ENCODE measurements at regions not wholly inside any gene's neighbourhood (a gene's known extent, or its start where the extent isn't known, plus 50 kb on each side); places are given as distances from the start of the nearest gene placed in this dataset.

- Histone ChIP-seq H3K4me3 (ENCODE audit: low read length, poor library complexity, severe bottlenecking) (no peak overlapping the region), H3K9me2 (replicated peaks; ENCODE audit: low read depth, low read length) (peaks cover 5% of the 10 kb centered on the region; the same call in 1 of the 2 replicates)
Measured at GRCh38 chr12:23088594-23088993, 463.6 kb downstream of the ETNK1 start.

GRCh38 chr12:23093488-23093887 is 468.5 kb downstream of the ETNK1 start:
- H3K4me3 ChIP-seq (ENCODE audit: low read length, poor library complexity, severe bottlenecking): no peak overlapping the region
- no peaks in the 10 kb centered on the region for H3K4me1 ChIP-seq (ENCODE audit: insufficient read depth, low read length, poor library complexity, severe bottlenecking)
- peaks cover 4% of the 10 kb centered on the region for H3K27me3 ChIP-seq (ENCODE audit: insufficient read depth, low read length, poor library complexity, severe bottlenecking)
- no peaks in the 10 kb centered on the region for H3F3A ChIP-seq (ENCODE audit: low read depth)
- H3K9me2 ChIP-seq (replicated peaks; ENCODE audit: low read depth, low read length): no peaks in the 10 kb centered on the region
- no peaks in the 10 kb centered on the region for H3K36me3 ChIP-seq (ENCODE audit: insufficient read depth, low read length)
- TF ChIP-seq CTCF (conservative IDR thresholded peaks at IDR 0.05; ENCODE audit: low read length) (no peak), EZH2phosphoT487 (IDR thresholded peaks at IDR 0.05; ENCODE audit: borderline replicate concordance) (no peak)
- no peak overlapping the region for H2AFZ ChIP-seq (ENCODE audit: low read length)
- H3K9ac ChIP-seq (ENCODE audit: low read depth, low read length, poor library complexity, severe bottlenecking): no peak overlapping the region
- H4K20me1 ChIP-seq (ENCODE audit: insufficient read depth, low read length, poor library complexity, severe bottlenecking): no peaks in the 10 kb centered on the region
- no peaks in the 10 kb centered on the region for H3K79me2 ChIP-seq (ENCODE audit: insufficient read depth, low read length)
- no peak overlapping the region for H3K4me2 ChIP-seq (ENCODE audit: low read depth, low read length, poor library complexity, severe bottlenecking)
- H3K9me3 ChIP-seq (ENCODE audit: insufficient read depth, low read depth, low read length): no peaks in the 10 kb centered on the region

More at GRCh38 chr12:23088594-23088993, 463.6 kb downstream of the ETNK1 start:
- H2AFZ ChIP-seq (ENCODE audit: low read length): no peak overlapping the region
- H3K79me2 ChIP-seq (ENCODE audit: insufficient read depth, low read length): no peaks in the 10 kb centered on the region
- no peaks in the 10 kb centered on the region for H4K20me1 ChIP-seq (ENCODE audit: insufficient read depth, low read length, poor library complexity, severe bottlenecking)
- H3K36me3 ChIP-seq (ENCODE audit: insufficient read depth, low read length): no peaks in the 10 kb centered on the region
- no peak overlapping the region for H3K9ac ChIP-seq (ENCODE audit: low read depth, low read length, poor library complexity, severe bottlenecking)
- H3K9me3 ChIP-seq (ENCODE audit: insufficient read depth, low read depth, low read length): no peaks in the 10 kb centered on the region
- no peak overlapping the region for H3K4me2 ChIP-seq (ENCODE audit: low read depth, low read length, poor library complexity, severe bottlenecking)
- no peaks in the 10 kb centered on the region for H3K4me1 ChIP-seq (ENCODE audit: insufficient read depth, low read length, poor library complexity, severe bottlenecking)
- peaks cover 4% of the 10 kb centered on the region for H3K27me3 ChIP-seq (ENCODE audit: insufficient read depth, low read length, poor library complexity, severe bottlenecking)
- TF ChIP-seq CTCF (conservative IDR thresholded peaks at IDR 0.05; ENCODE audit: low read length) (no peak), EZH2phosphoT487 (IDR thresholded peaks at IDR 0.05; ENCODE audit: borderline replicate concordance) (no peak)
- H3F3A ChIP-seq (ENCODE audit: low read depth): no peaks in the 10 kb centered on the region

DNA sequence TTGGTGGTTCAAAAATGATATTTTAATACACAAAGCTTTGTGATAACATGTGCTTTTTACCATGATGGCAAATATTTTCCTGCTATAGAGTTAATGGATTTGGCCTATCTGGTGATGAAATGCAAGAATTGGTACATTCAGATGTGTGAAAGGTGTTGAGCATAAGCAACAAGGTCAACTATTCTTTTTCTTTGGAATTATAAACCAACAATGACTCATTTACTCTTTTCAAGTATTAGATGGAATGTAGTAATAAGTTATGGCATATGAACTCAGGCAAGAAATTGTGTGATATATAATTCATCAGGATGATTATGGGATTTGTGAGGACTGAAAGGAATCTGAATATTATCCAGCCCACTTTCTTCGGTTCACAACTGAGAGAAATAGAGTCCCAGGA is 471.4 kb downstream of the ETNK1 start:
- no peak overlapping the region for H3K4me2 ChIP-seq (ENCODE audit: low read depth, low read length, poor library complexity, severe bottlenecking)

More for the DNA sequence above, 471.4 kb downstream of the ETNK1 start:
- Histone ChIP-seq H3K4me3 (ENCODE audit: low read length, poor library complexity, severe bottlenecking) (no peak overlapping the region), H3K36me3 (ENCODE audit: insufficient read depth, low read length) (no peaks in the 10 kb centered on the region), H3K9me2 (replicated peaks; ENCODE audit: low read depth, low read length) (no peaks in the 10 kb centered on the region), H3K27me3 (ENCODE audit: insufficient read depth, low read length, poor library complexity, severe bottlenecking) (peaks cover 4% of the 10 kb centered on the region), H2AFZ (ENCODE audit: low read length) (no peak overlapping the region), H3K9me3 (ENCODE audit: insufficient read depth, low read depth, low read length) (no peaks in the 10 kb centered on the region), H3K4me1 (ENCODE audit: insufficient read depth, low read length, poor library complexity, severe bottlenecking) (no peaks in the 10 kb centered on the region), H3K79me2 (ENCODE audit: insufficient read depth, low read length) (no peaks in the 10 kb centered on the region), H3F3A (ENCODE audit: low read depth) (no peaks in the 10 kb centered on the region), H4K20me1 (ENCODE audit: insufficient read depth, low read length, poor library complexity, severe bottlenecking) (no peaks in the 10 kb centered on the region), H3K9ac (ENCODE audit: low read depth, low read length, poor library complexity, severe bottlenecking) (no peak overlapping the region)
- TF ChIP-seq EZH2phosphoT487 (IDR thresholded peaks at IDR 0.05; ENCODE audit: borderline replicate concordance) (no peak), CTCF (conservative IDR thresholded peaks at IDR 0.05; ENCODE audit: low read length) (no peak)

All from Loucy (cell line).